GM12878 (cell line): ENCODE measurements at regions not wholly inside any gene's neighbourhood (a gene's known extent, or its start where the extent isn't known, plus 50 kb on each side); places are given as distances from the start of the nearest gene placed in this dataset.

Experiments
- EP300 ChIP-seq, 2 experiments: fragments of 150-350 bp in 1 of 2; IDR thresholded peaks; 2 replicates each; pipeline ENCODE4 v1.6.1; 2011 to 2012; ENCODE audit warnings: low read depth in 2 of 2, low read length in 2 of 2, borderline replicate concordance in 1 of 2, improper control_type of control experiment in 1 of 2, inconsistent platforms in 1 of 2; ENCODE audit not compliant: control insufficient read depth in 1 of 2
- NR2C2 ChIP-seq: IDR thresholded peaks from 2 replicates; pipeline ENCODE4 v1.6.1; 2011; ENCODE audit warnings: borderline replicate concordance, low read depth; ENCODE audit not compliant: control insufficient read depth, insufficient read length
- RAD21 ChIP-seq: IDR thresholded peaks from 2 replicates; pipeline ENCODE4 v1.6.1; 2011; ENCODE audit warnings: mild to moderate bottlenecking, low read depth, low read length, moderate library complexity; ENCODE audit not compliant: insufficient read depth

- no peak for TF ChIP-seq EP300 (IDR thresholded peaks at IDR 0.05; ENCODE audit: borderline replicate concordance in 1 of 2, control insufficient read depth in 1 of 2, low read depth in 2 of 2, low read length in 2 of 2)
- no peak for TF ChIP-seq NR2C2
- no peak for TF ChIP-seq RAD21
These were observed 73.3 kb downstream of the ENGASE start for GRCh38 chr17:79147746-79148506.
